Pulmonary artery endothelial cell (primary cell): ENCODE measurements at regions not wholly inside any gene's neighbourhood (a gene's known extent, or its start where the extent isn't known, plus 50 kb on each side); places are given as distances from the start of the nearest gene placed in this dataset.
"Not testable (repeated sequence)": the region's sequence is repeated elsewhere in the genome, so short reads cannot be mapped to it uniquely, and the experiment has no call there.

Experiments used
- DNase-seq: peaks from one replicate; pipeline ENCODE4 v3.0.0-alpha.2; 2011; ENCODE audit warnings: low read depth, low spot score

DNA sequence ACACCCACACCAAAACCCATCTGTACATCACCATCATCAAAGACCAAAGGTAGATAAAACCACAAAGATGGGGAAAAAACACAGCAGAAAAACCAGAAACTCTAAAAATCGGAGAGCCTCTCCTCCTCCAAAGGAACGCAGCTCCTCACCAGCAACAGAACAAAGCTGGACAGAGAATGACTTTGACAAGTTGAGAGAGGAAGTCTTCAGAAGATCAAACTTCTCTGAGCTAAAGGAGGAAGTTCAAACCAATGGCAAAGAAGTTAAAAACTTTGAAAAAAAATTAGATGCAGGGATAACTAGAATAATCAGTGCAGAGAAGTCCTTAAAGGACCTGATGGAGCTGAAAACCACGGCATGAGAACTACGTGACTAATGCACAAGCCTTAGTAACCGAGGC lies 247.5 kb upstream of the ERBB4 start:
- DNase-seq = not testable (repeated sequence)

DNA sequence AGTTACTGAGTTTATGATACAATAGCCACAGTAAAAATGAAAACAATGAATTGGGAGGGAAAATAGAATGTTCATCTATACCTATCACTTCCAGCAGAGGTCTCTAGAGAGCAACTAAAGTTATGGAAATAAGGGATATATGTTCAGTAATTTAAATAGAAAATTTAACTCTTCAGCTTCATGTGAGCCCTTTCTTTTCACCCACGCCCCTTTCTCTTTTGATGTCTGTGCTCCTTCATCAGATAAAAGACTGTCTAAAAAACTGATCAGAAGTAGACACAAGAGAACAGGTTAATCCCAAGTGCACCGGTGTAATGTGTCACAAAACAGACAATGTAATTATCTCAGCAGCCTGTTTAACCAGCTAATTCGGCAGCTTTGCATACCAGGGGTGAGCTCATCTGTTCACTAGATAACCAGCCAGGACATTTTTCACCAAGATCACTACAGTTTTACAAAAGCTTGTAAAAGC lies 238.5 kb upstream of the ERBB4 start:
- no peak for DNase-seq

DNA sequence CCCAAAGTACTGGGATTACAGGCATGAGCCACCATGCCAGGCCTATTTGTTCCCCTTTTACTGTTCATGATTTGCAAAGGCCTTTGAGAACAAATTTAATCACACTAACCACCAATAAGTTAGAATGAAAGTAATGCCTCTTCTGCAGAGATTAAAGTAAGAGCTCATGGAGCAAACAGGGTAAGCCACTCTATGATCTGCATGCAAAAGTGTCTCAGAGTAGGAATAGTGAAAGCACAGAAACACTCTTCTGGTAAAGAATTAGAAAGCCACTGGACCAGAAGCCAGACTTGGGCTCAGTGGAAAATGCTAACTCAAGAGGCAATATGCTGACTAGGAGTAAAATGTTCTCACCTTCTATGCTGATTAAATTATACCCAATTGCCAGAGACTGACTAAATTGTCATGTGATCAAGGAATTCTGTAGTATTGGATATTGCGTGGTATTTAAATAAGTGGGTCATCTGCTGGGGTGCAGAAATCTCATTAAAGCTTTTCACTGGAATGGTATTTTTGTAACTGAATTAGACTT lies 235.3 kb upstream of the ERBB4 start:
- no peak for DNase-seq

DNA sequence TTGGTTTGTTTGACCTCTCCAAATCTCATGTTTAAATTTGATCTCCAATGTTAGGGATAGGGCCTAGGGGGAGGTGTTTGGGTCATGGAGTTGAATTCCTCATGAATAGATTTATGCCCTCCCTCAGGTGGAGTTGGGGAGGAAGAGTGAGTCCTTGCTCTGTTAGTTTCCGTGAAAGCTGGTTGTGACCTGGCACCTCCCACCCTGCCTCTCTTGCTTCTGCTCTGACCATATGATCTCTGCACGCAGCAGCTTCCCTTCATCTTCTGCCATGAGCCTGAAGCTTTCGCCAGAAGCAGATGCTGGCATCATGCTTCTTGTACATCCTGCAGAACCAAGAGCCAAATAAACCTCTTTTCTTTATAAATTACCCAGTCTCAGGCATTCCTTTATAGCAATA lies 231.6 kb upstream of the ERBB4 start:
- no peak for DNase-seq

DNA sequence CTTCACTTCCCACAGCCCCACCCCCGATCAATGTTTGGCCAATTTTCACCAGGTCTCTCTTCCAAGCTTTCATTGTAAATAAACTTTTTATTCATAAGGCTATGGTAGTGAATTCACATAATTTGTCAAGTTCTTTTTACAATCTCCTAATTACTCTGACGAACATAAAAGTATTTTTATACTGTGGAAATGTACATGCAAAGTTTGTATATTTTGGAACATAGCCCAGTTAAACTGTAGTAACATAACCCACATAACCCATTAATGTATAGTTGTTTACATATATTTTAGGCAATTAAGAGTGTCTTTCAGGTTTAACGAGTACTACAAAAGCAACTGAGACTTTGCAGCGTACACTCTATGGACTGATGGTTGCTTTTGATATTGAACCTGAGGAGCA lies 228.3 kb upstream of the ERBB4 start:
- no peak for DNase-seq

DNA sequence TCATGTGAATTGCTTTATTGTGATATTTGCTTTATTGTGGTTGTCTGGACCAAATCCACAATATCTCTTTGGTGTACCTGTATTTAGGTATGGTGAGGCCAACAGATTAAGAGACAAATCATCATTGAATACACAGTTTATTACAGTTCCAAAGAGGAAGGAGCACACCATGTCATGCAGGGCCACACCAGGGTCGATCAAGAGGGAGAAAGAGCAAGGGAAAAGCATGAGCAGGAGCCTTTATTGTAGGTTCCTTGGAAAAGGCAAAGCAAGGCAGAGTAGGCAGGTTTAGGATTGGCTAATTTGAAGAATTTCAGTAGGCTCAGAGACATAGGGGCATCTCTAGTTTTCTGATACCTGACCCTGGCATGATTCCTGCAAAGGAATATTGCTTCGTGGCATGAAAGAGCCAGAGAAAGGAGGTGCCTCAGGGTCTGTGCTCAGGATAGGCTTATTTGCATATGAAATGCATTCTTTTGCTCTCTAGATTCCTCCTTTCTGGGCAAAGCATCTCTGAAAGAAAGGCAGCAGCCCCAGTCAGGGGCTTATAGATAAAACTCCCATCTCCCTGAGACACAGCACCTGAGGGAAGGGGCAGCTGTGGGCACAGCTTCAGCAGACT lies 214.2 kb upstream of the ERBB4 start:
- DNase-seq = no peak

DNA sequence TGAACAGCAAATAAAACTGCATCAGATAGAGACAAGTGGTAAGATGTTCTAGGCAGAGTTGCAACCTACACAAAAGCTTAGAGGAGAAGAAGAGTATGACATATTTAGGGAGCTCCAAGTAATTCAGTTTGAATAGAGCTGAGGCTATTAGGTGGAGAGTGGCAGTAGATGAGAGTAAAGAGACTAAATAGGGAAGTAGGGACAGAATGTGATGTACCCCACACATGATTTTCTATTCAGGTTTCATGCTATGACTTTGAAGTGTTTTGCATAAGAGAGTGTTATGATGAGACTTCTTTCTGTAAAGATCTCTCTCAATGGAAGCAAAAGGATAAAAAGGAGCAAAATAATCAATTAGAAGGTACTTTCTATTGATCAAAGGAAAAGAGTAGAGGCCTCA lies 206.8 kb upstream of the ERBB4 start:
- DNase-seq = no peak

DNA sequence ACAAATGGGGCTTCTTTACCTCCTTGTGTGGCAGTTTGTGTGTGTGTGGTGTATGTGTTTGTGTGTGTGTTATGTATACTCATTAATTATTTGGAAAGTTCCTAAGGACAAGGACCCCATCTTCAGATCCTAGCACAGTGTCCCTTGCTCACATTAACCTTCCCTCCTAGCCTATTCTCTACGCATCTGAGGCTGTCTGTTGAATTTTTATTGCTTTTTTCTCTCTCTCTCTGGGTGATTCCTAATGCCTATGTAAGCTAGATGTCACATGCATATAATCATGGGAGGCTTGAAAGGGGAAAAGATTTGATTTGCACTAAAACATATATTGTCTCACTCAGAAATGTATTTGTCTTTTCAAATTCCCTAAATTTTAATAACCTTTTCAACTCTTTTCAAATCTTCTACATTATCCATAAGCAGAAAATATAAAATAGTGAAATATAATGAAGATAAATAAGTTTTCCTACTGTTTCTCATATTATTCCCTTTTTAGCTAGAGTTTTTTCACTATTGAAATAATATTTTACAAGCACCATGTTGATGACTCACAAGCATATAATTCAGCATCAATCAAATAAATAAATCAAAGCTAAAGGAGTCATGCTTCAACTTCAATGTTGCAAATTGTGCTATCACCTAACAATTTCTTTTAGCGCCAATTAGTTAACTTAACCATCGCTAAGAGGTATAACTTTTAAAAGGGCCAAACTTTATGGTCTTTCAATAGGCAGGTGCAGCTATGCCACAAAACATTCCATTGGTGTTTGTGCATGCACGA lies 199.0 kb upstream of the ERBB4 start:
- no peak for DNase-seq

DNA sequence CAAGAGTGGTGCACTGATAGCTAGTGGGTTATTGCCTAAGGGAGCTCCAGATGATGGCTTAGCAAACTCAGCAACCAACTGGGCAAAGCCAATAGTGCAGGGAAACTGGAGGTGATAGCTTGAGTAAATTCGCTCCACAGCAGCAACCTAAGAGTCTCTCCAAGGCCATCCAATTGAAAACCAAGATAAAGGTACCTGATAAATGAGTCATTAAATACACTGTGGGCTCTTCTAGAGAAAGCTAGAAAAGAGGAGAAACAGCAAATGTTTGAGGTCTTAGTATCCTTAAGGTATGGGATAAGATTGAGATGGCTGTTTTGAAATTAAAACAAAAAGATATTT lies 197.8 kb upstream of the ERBB4 start:
- DNase-seq = no peak

DNA sequence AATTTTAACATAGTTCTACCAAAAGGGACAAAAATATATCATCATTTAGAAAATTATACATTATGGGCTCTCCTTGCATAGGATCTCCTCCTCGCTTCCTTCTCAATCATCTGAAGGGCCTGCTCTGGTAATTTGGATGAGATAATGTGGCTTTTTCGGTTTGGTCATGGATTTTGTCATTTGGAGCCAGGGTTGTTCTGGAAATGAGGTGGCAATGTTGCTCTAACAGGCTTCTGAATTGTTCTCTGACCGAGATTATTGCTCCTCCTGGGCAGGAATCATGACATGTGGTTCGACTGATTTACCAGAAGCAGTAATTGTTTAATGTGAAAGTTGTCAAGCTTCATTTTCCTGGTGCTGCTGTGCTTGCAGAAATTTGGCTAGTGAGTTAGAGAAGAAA lies 194.7 kb upstream of the ERBB4 start:
- DNase-seq = no peak

DNA sequence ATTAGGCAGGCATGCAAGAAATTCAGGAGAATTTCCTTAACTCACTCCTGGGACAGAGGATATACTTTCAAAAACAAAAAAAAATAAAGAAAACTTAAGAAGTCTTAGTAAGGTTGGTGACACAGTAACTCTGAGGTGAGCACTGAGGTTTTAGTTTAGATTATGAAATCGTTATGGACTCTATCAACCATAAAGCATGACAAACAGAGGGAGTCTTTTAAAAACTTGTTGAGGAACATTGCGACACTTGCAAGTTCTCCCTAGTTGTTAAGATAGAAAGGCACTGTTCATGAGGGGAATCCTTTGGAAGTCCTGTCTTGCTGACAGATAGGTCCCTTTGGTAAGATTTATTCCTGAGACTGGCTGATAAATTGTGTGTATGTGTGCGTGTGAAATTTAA lies 194.3 kb upstream of the ERBB4 start:
- no peak for DNase-seq

DNA sequence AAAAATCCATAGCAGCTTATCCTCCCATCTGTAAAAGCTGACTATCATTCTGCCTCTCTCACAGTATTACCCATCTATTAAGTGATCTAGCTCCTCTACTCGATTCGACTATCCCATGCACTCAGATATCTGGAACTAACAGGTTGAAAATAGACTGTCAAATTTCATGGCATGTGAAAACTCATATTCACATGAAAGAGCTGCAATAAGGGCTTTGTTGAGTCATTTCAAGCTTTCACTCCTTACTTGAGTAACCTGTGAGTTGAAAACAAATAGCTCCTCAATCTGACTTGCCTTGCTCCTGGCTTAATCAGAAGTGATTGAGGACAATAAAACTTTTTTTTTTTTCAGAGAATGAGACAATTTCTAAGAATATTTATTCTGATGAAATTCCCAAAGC lies 192.4 kb upstream of the ERBB4 start:
- DNase-seq = no peak

DNA sequence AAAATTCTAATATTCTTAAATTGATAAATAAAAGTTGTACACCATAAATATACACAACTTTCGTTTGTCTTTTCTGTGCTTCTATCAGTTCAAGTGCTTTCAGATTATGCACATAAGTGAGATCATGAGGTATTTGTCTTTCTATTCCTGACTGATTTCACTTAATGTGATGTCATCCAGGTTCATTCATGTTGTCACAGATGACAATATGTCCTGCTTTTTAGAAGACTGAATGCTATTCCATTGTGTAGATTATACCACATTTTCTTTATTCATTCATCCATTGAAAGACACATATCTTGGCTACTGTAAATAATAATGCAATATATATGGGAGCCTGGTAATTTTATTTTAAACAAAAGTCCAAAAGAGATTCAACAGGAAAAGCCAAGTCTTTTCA lies 190.1 kb upstream of the ERBB4 start:
- no peak for DNase-seq

DNA sequence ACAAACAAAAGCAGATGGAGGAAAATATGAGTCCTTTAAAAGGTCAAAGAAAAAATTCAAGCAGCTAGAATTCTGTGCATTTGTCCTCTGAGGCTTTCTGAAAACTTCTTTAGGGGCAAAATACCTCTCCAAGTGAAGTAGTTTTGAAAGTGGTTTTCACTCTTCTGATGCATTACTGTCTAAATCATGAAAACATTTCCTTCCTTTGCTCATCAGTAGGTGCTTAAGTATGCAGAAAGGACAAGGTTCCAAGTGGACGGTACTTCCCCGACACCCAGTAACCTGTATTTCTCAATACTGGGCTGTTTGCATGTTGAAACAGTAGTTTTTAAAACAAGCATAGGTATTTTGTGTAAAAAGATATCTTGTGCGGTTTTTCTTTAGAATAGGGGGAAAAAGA lies 189.1 kb upstream of the ERBB4 start:
- DNase-seq = no peak

DNA sequence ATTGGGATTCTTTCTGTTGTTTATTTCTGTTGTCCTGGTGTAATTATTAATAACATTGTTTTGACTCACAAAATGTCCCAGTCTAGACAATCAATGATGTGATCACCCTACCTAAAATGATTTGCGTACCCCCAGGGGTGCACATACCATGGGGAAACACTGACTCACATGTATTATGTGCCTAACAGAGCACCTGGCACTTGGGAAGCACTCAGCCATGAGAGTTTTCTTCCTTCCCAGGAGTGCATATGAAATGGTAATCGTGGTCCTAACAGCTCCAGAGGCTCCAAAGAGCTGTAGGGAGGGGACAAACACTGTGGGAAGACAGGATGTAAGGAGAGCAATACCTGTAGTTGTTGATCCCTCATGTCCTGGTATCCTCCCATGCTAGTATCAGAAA lies 187.8 kb upstream of the ERBB4 start:
- DNase-seq = no peak

DNA sequence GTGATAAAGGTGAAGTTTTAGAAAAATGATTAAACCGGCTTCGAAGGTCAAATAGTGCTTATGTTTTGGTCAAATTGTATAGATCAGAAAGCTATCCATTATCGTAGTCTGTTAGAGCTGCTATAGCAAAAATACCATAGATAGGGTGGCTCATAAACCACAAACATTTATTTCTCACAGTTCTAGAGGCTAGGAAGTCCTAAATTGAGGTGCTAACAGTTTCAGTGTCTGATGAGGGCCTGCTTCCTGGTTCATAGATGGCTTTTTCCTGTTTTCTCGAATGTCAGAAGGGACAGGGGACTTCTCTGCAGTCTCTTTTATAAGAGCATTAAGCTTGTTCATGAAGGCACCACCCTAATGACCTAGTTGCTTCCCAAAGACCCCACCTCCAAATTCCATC lies 186.6 kb upstream of the ERBB4 start:
- no peak for DNase-seq

DNA sequence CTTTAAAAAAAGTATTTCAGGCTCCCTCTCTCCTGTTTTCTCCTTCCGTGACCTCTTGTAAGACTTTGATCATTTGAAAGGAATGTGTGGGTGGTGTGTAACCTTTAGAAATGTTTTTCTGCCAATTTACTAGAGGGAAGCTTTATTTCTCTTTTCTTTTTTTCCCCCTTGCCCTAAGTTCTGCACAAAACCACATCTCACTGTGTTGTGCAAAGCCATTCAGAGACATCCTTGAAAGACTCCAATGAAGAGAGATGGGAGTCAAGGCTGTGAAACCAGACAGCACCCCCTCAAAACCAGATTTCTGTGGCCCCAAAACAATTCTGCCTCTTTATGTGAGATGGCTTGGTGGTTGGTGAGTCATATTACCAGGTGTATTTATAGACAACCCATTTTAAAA lies 184.6 kb upstream of the ERBB4 start:
- DNase-seq = no peak

DNA sequence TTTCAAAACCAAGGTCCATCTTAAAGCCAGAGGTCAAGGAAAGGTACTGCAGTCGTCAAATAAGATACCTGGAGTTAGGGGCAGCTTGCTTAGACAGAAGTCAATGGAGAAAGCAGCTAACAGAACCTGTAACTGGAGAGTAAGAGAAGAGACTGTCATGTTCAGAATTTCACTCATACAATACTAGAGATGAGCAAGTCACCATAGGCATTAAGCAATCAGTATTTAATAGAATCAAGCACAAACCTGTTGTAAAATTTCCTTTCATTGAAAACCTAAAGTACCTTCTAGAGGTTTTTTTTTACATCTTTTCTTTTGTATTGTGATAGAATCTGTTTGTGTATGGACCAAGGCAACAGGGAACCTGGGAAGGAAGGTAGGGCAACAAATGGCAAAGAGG lies 183.4 kb upstream of the ERBB4 start:
- DNase-seq = no peak

DNA sequence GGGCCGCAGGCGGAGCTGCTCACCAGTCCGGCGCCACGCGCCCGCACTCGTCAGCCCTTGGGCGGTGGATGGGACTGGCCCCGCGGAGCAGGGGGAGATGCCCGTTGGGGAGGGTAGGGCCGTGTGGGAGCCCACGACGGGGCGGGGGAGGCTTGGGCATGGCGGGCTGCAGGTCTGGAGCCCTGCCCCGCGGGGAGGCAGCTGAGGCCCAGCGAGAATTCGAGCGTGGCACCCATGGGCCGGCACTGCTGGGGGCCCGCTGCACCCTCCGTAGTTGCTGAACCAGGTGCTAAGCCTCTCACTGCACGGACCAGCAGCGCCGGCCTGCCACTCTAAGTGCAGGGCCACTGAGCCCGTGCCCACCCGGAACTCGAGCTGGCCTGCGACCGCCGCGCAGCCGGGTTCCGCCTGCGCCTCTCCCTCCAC lies 182.4 kb upstream of the ERBB4 start:
- DNase-seq = no peak

DNA sequence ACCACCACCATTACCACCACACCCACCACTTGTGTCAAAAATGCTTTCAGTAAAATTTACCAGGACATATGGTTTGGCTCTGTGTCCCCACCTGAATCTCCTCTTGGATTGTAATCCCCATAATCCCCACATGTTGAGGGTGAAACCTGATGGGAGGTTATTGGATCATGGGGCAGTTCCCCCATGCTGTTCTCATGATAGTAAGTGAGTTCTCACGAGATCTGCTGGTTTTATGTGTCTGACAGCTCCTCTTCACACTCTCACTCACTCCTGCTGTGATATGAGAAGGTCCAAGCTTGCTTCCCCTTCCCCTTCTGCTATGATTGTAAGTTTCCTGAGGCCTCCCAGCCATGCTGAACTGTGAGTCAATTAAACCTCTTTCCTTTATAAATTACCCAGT lies 176.8 kb upstream of the ERBB4 start:
- not testable (repeated sequence) for DNase-seq

DNA sequence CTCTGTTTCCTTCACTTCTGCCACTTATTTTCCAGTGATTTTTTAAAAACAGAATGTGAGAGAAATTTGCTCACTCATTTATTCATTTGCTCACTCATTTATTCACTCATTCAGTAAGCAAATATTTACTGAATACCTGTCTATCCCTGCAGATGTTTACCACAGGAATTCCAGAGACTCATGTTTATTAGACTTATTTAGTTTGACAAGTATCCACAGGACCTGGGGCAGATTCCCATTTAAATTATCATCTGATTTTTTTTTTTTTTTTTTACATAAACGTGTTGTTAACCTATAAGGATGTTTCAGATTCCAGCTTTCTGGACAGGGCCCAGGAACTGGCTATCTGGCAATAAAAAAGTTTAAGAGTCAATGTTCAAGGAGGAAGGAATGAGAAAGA lies 175.1 kb upstream of the ERBB4 start:
- no peak for DNase-seq

DNA sequence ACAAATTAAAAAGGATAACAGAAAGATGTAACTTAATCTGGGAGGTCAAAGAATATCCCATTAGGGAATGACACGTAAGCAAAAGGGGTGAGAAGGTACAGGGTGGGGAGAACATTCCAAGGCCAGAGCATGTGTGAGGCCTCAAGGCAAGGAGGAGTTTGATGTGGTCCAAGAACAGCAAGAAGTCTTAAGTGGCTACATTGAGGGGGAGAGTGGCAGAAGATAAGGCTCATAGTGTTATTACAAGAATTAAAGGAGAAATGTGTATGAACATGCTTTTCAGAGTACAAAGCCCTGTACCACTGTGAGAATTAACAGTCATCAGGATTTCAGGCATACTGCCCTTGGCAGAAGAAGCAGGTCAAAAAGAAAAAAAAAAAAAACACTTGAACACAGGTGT lies 174.4 kb upstream of the ERBB4 start:
- DNase-seq = no peak

DNA sequence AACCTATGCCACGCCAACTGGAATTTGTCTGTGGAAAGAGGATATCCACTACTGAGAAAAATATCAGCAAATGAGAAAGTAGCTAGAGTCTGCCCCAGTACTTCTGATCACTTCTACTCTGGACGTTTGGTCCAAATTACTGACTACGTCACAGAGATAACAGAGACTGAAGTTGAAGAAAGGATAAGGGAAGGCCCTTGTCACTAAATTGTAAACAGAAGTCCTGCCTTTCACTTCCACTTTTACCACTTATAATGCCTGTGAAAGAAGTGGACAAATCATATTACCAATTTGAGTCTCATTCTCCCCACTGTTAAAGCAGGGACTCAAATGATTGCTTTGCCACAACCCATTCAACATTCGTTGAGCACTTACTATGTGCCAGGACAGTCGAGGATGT lies 173.9 kb upstream of the ERBB4 start:
- DNase-seq = no peak
